IMR-90 (cell line): ENCODE measurements at regions not wholly inside any gene's neighbourhood (a gene's known extent, or its start where the extent isn't known, plus 50 kb on each side); places are given as distances from the start of the nearest gene placed in this dataset.
A peak's percentile ranks its signal among the peaks of the same experiment; 100 is the strongest.

Experiments used
- ATAC-seq: fragments of 200-7000 bp; cut with Tn5 transposase; 2 replicates; pipeline ENCODE4 v1.9.1; 2020; ENCODE audit warnings: low read depth, mild to moderate bottlenecking, moderate library complexity
- BruUV-seq: library from RNA; stranded (reverse); fragments of 400-500 nt; replicated peaks from 2 replicates; lab custom pipeline; 2021; lab: Mats Ljungman, UMichigan
- CTCF ChIA-PET: fragments of 300-600 bp; formaldehyde crosslinking; extraction: SDS; loops from one replicate; lab custom pipeline; 2021; ENCODE audit warnings: antibody characterized with exemption; lab: Yijun Ruan, JAX
- POLR2A ChIA-PET: fragments of 300-600 bp; sonication (Branson Sonifier 250); formaldehyde crosslinking; loops from one replicate; lab custom pipeline; 2022; ENCODE audit warnings: antibody characterized with exemption; ENCODE audit not compliant: unreplicated experiment; lab: Charles Lee
- DNase-seq: peaks from one replicate; pipeline ENCODE4 v3.0.0; 2013
- H2AFZ ChIP-seq: replicated peaks from 2 replicates; pipeline ENCODE3; 2013; ENCODE audit warnings: low read length, mild to moderate bottlenecking; ENCODE audit not compliant: poor library complexity
- H2AK5ac ChIP-seq: 2 replicates; pipeline ENCODE4 v1.6.1; 2013; ENCODE audit warnings: low read depth, low read length, inconsistent platforms
- H2AK9ac ChIP-seq: replicated peaks from 2 replicates; pipeline ENCODE3; 2013; ENCODE audit warnings: mild to moderate bottlenecking, low read depth, low read length, moderate library complexity; ENCODE audit not compliant: poor library complexity
- H2BK120ac ChIP-seq: 2 replicates; pipeline ENCODE4 v1.6.1; 2013; ENCODE audit warnings: low read depth, low read length, inconsistent platforms
- H2BK15ac ChIP-seq: 3 replicates; pipeline ENCODE4 v1.6.1; 2013; ENCODE audit warnings: low read depth, low read length, inconsistent platforms
- H2BK20ac ChIP-seq: 2 replicates; pipeline ENCODE4 v1.6.1; 2013; ENCODE audit warnings: low read depth, mild to moderate bottlenecking, inconsistent platforms, low read length, moderate library complexity
- H2BK5ac ChIP-seq: 2 replicates; pipeline ENCODE4 v1.6.1; 2013; ENCODE audit warnings: mild to moderate bottlenecking, low read depth, low read length, inconsistent platforms; ENCODE audit not compliant: poor library complexity, severe bottlenecking
- H3K14ac ChIP-seq: replicated peaks from 2 replicates; pipeline ENCODE4 v1.6.1; 2013; ENCODE audit warnings: low read depth, low read length, inconsistent platforms
- H3K18ac ChIP-seq: 2 replicates; pipeline ENCODE4 v1.6.1; 2013; ENCODE audit warnings: low read depth, low read length, control low read depth
- H3K23ac ChIP-seq: 2 replicates; pipeline ENCODE4 v1.6.1; 2013; ENCODE audit warnings: low read depth, low read length, inconsistent platforms
- H3K27ac ChIP-seq: 2 replicates; pipeline ENCODE4 v1.5.1; 2013; ENCODE audit warnings: mild to moderate bottlenecking, control low read depth, low read length; ENCODE audit not compliant: insufficient read depth
- H3K27me3 ChIP-seq: 2 replicates; pipeline ENCODE4 v1.6.1; 2013; ENCODE audit warnings: low read length; ENCODE audit not compliant: control insufficient read depth, insufficient read depth
- H3K36me3 ChIP-seq: 2 replicates; pipeline ENCODE4 v1.6.1; 2013; ENCODE audit warnings: low read length, mixed read lengths; ENCODE audit not compliant: control insufficient read depth, insufficient read depth
- H3K4ac ChIP-seq: 2 replicates; pipeline ENCODE4 v1.6.1; 2013; ENCODE audit warnings: low read depth, low read length, inconsistent platforms
- H3K4me1 ChIP-seq: 2 replicates; pipeline ENCODE4 v1.6.1; 2013; ENCODE audit warnings: low read length, mixed read lengths; ENCODE audit not compliant: control insufficient read depth, insufficient read depth
- H3K4me2 ChIP-seq: 2 replicates; pipeline ENCODE4 v1.6.1; 2013; ENCODE audit warnings: low read depth, mild to moderate bottlenecking, control low read depth, low read length, moderate library complexity
- H3K4me3 ChIP-seq: 2 replicates; pipeline ENCODE4 v1.5.1; 2013; ENCODE audit warnings: low read depth, mild to moderate bottlenecking, control low read depth, low read length, moderate library complexity; ENCODE audit not compliant: insufficient read depth
- H3K56ac ChIP-seq: 2 replicates; pipeline ENCODE4 v1.6.1; 2013; ENCODE audit warnings: low read length, inconsistent platforms; ENCODE audit not compliant: insufficient read depth; ENCODE audit errors: extremely low read depth
- H3K79me1 ChIP-seq, 2 experiments: 2 replicates each; pipeline ENCODE4 v1.6.1; 2013; ENCODE audit warnings: low read length in 2 of 2, inconsistent platforms in 1 of 2, low read depth in 1 of 2
- H3K9ac ChIP-seq: 2 replicates; pipeline ENCODE4 v1.6.1; 2013; ENCODE audit warnings: low read depth, low read length, control low read depth
- H3K9me1 ChIP-seq: 2 replicates; pipeline ENCODE4 v1.6.1; 2013; ENCODE audit warnings: low read length, inconsistent platforms; ENCODE audit not compliant: insufficient read depth
- H3K9me3 ChIP-seq: 2 replicates; pipeline ENCODE4 v1.6.1; 2013; ENCODE audit warnings: low read length; ENCODE audit not compliant: control insufficient read depth, insufficient read depth
- H4K20me1 ChIP-seq: 2 replicates; pipeline ENCODE4 v1.6.1; 2013; ENCODE audit warnings: low read length, inconsistent platforms; ENCODE audit not compliant: insufficient read depth
- H4K5ac ChIP-seq: 2 replicates; pipeline ENCODE4 v1.6.1; 2013; ENCODE audit warnings: mild to moderate bottlenecking, low read depth, low read length, control low read depth
- H4K8ac ChIP-seq, 2 experiments: 2 replicates each; pipeline ENCODE4 v1.6.1; 2013; ENCODE audit warnings: low read depth in 2 of 2, low read length in 2 of 2, control low read depth in 1 of 2, inconsistent platforms in 1 of 2
- H4K91ac ChIP-seq: 2 replicates; pipeline ENCODE4 v1.6.1; 2013; ENCODE audit warnings: low read depth, low read length, inconsistent platforms; ENCODE audit not compliant: insufficient read depth
- BHLHE40 ChIP-seq: fragments of 150-350 bp; IDR thresholded peaks from 2 replicates; pipeline ENCODE4 v1.6.1; 2016; ENCODE audit warnings: mild to moderate bottlenecking, low read depth, low read length
- CEBPB ChIP-seq: IDR thresholded peaks from 2 replicates; pipeline ENCODE4 v1.6.1; 2012; ENCODE audit warnings: low read depth, low read length, improper control_type of control experiment
- CHD1 ChIP-seq: IDR thresholded peaks from 2 replicates; pipeline ENCODE4 v1.6.1; 2012; ENCODE audit warnings: low read depth, low read length, improper control_type of control experiment
- CTCF ChIP-seq: conservative IDR thresholded peaks from 2 replicates; pipeline ENCODE4 v1.5.1; 2012; ENCODE audit warnings: mild to moderate bottlenecking, low read depth, low read length, improper control_type of control experiment
- ELK1 ChIP-seq: fragments of 150-350 bp; IDR thresholded peaks from 2 replicates; pipeline ENCODE4 v1.6.1; 2016; ENCODE audit warnings: low read depth, mild to moderate bottlenecking, low read length, moderate library complexity, borderline replicate concordance
- MAFK ChIP-seq: IDR thresholded peaks from 2 replicates; pipeline ENCODE4 v1.6.1; 2012; ENCODE audit warnings: low read depth, low read length, improper control_type of control experiment
- MAZ ChIP-seq: IDR thresholded peaks from 2 replicates; pipeline ENCODE4 v1.6.1; 2012; ENCODE audit warnings: low read depth, mild to moderate bottlenecking, low read length, improper control_type of control experiment, moderate library complexity, borderline replicate concordance
- MXI1 ChIP-seq: IDR thresholded peaks from 2 replicates; pipeline ENCODE4 v1.6.1; 2012; ENCODE audit warnings: low read depth, mild to moderate bottlenecking, low read length, moderate library complexity, borderline replicate concordance
- NFE2L2 ChIP-seq: fragments of 150-350 bp; IDR thresholded peaks from 2 replicates; pipeline ENCODE4 v1.6.1; 2016; ENCODE audit warnings: low read depth, mild to moderate bottlenecking, low read length
- POLR2A ChIP-seq: IDR thresholded peaks from 2 replicates; pipeline ENCODE4 v1.6.1; 2012; ENCODE audit warnings: mild to moderate bottlenecking, low read depth, low read length
- RAD21 ChIP-seq: IDR thresholded peaks from 2 replicates; pipeline ENCODE4 v1.6.1; 2012; ENCODE audit warnings: low read length, improper control_type of control experiment
- RFX5 ChIP-seq: IDR thresholded peaks from 2 replicates; pipeline ENCODE4 v1.8.0; 2012; ENCODE audit warnings: low read depth, mild to moderate bottlenecking, low read length, moderate library complexity
- SMC3 ChIP-seq: fragments of 150-350 bp; IDR thresholded peaks from 2 replicates; pipeline ENCODE4 v1.6.1; 2016; ENCODE audit warnings: low read depth, mild to moderate bottlenecking, antibody characterized with exemption, low read length, moderate library complexity
- USF2 ChIP-seq: fragments of 150-350 bp; IDR thresholded peaks from 2 replicates; pipeline ENCODE4 v1.6.1; 2017; ENCODE audit warnings: mild to moderate bottlenecking, antibody characterized with exemption, low read length, low read depth
- WGBS, 2 experiments: methylation state at CpG; one replicate each; pipeline versions ENCODE4 v1.1.5 to v1.1.7; 2013; ENCODE audit warnings: missing lambda C conversion rate in 2 of 2; ENCODE audit not compliant: insufficient read length in 1 of 2; ENCODE audit errors: extremely low coverage in 2 of 2; 5-methylcytosine and 5-hydroxymethylcytosine counted together
- dilution Hi-C: fragments of 300-500 bp; cut with HindIII; formaldehyde crosslinking; loops from one replicate; pipeline ENCODE4 v1.14.3; 2018; ENCODE audit warnings: low sequenced_read_pairs; ENCODE audit not compliant: unreplicated experiment
- in situ Hi-C: fragments of 300-500 bp; cut with MboI; formaldehyde crosslinking; loops from 3 replicates; pipeline ENCODE4 v1.14.3; 2019; ENCODE audit warnings: low sequenced_read_pairs, inconsistent platforms, mixed read lengths
- intact Hi-C: fragments of 100-400 bp; cut with micrococcal nuclease; formaldehyde crosslinking; loops from 2 replicates; pipeline ENCODE4 v1.10.0; 2022

GRCh38 chr20:6560978-6561377 lies 206.5 kb upstream of the BMP2 start:
- no peak overlapping the region for H2AFZ ChIP-seq
- in situ Hi-C loops (no loop called here), intact Hi-C loops (no loop called here), dilution Hi-C loops (no loop called here)
- peak overlapping the region; percentile 59; the same call in 1 of the 2 replicates for H3K18ac ChIP-seq
- no peaks in the 10 kb centered on the region for H4K20me1 ChIP-seq
- no peak for TF ChIP-seq NFE2L2
- TF ChIP-seq BHLHE40, result no peak
- TF ChIP-seq ELK1, result no peak
- no peak for TF ChIP-seq RAD21
- TF ChIP-seq CEBPB, result no peak
- no peak for TF ChIP-seq CTCF
- no peak for TF ChIP-seq SMC3
- no peak for TF ChIP-seq POLR2A
- no peak for TF ChIP-seq MAFK
- TF ChIP-seq CHD1, result no peak
- no peak for TF ChIP-seq RFX5
- TF ChIP-seq USF2, result no peak
- TF ChIP-seq MAZ, result no peak
- TF ChIP-seq MXI1, result no peak
- no peaks in the 10 kb centered on the region for H3K9me3 ChIP-seq
- ATAC-seq (no peak), DNase-seq (no peak)
- no peak overlapping the region for H3K23ac ChIP-seq
- H3K9me1 ChIP-seq, result 0 out of 2 replicates have a peak, but pooled peaks cover 9% of the 10 kb centered on the region
- H3K79me1 ChIP-seq, result no peaks in the 10 kb centered on the region
- H3K27ac ChIP-seq, result 0 out of 2 replicates have a peak overlapping the region, but pooled peaks have one; percentile 12
- H2AK5ac ChIP-seq, result peak overlapping the region; percentile 52
- no peaks in the 10 kb centered on the region for H3K27me3 ChIP-seq
- no peak overlapping the region for H3K4me3 ChIP-seq
- no peak overlapping the region for H3K9ac ChIP-seq
- POLR2A ChIA-PET, result no interaction called here
- no TSS peak for BruUV-seq
- peak overlapping the region; percentile 47 for H2BK20ac ChIP-seq
- peak overlapping the region; percentile 14 for H2BK5ac ChIP-seq
- H3K4ac ChIP-seq, result peak overlapping the region; percentile 65
- no peaks in the 10 kb centered on the region for H3K36me3 ChIP-seq
- no peak overlapping the region for H2AK9ac ChIP-seq
- H4K91ac ChIP-seq, result 0 out of 2 replicates have a peak overlapping the region, but pooled peaks have one; percentile 71
- peak overlapping the region; percentile 72; the same call in 2 of the 3 replicates for H2BK15ac ChIP-seq
- peak overlapping the region; percentile 62 for H2BK120ac ChIP-seq
- WGBS, 2 experiments, result no CpG with 5 or more reads among the region's 3 CpGs
- peak overlapping the region; percentile 66 to 69; a peak in 1 of 4 replicates for H4K8ac ChIP-seq
- no peak overlapping the region for H3K56ac ChIP-seq
- 0 out of 2 replicates have a peak overlapping the region, but pooled peaks have one; percentile 57 for H4K5ac ChIP-seq
- CTCF ChIA-PET, result no interaction called here
- 0 out of 2 replicates have a peak overlapping the region, but pooled peaks have one; percentile 17 for H3K14ac ChIP-seq
- peaks cover 8% of the 10 kb centered on the region for H3K4me1 ChIP-seq
- H3K4me2 ChIP-seq, result peak overlapping the region; percentile 30; the same call in 1 of the 2 replicates
